HG02623 (cell line): ENCODE measurements at regions not wholly inside any gene's neighbourhood (a gene's known extent, or its start where the extent isn't known, plus 50 kb on each side); places are given as distances from the start of the nearest gene placed in this dataset.

Experiments used
- ATAC-seq: cut with Tn5 transposase; IDR thresholded peaks from one replicate; pipeline ENCODE4 v1.9.1; 2021; ENCODE audit warnings: moderate library complexity; ENCODE audit not compliant: unreplicated experiment

GRCh38 chr21:16775076-16775475 is 737.8 kb upstream of the CXADR start:
- ATAC-seq = no peak

GRCh38 chr21:16777041-16777720 is 735.7 kb upstream of the CXADR start:
- ATAC-seq = no peak

- no peak for ATAC-seq
These were observed 724.3 kb upstream of the CXADR start for GRCh38 chr21:16788584-16788983.

- ATAC-seq = no peak
These were observed 723.2 kb upstream of the CXADR start for GRCh38 chr21:16789636-16790035.

GRCh38 chr21:16792101-16792500 is 720.7 kb upstream of the CXADR start:
- no peak for ATAC-seq

- no peak for ATAC-seq
These were observed 717.9 kb upstream of the CXADR start for GRCh38 chr21:16794950-16795349.

GRCh38 chr21:16796776-16797175 is 716.1 kb upstream of the CXADR start:
- ATAC-seq = no peak

GRCh38 chr21:16797540-16797939 is 715.3 kb upstream of the CXADR start:
- ATAC-seq = no peak

- ATAC-seq = no peak
These were observed 714.9 kb upstream of the CXADR start for GRCh38 chr21:16797966-16798365.

GRCh38 chr21:16800536-16801275 is 712.1 kb upstream of the CXADR start:
- no peak for ATAC-seq

GRCh38 chr21:16811011-16811410 is 701.8 kb upstream of the CXADR start:
- no peak for ATAC-seq

GRCh38 chr21:16811970-16812369 is 700.9 kb upstream of the CXADR start:
- no peak for ATAC-seq

GRCh38 chr21:16815243-16815642 is 697.6 kb upstream of the CXADR start:
- no peak for ATAC-seq

GRCh38 chr21:16821588-16821987 is 691.3 kb upstream of the CXADR start:
- ATAC-seq = no peak

GRCh38 chr21:16829532-16829931 is 683.3 kb upstream of the CXADR start:
- ATAC-seq = no peak

- ATAC-seq = no peak
These were observed 680.1 kb upstream of the CXADR start for GRCh38 chr21:16832791-16833190.

GRCh38 chr21:16834791-16835190 is 678.1 kb upstream of the CXADR start:
- ATAC-seq = no peak

GRCh38 chr21:16837321-16837720 is 675.5 kb upstream of the CXADR start:
- ATAC-seq = no peak

- no peak for ATAC-seq
These were observed 675.1 kb upstream of the CXADR start for GRCh38 chr21:16837721-16838120.

GRCh38 chr21:16838331-16838730 is 674.5 kb upstream of the CXADR start:
- no peak for ATAC-seq

- ATAC-seq = no peak
These were observed 672.3 kb upstream of the CXADR start for GRCh38 chr21:16840538-16840937.

GRCh38 chr21:16841975-16842695 is 670.7 kb upstream of the CXADR start:
- ATAC-seq = no peak
